ENCODE measurements at regions not wholly inside any gene's neighbourhood (a gene's known extent, or its start where the extent isn't known, plus 50 kb on each side); places are given as distances from the start of the nearest gene placed in this dataset.

- Histone ChIP-seq H3K4me1 (ENCODE audit: control insufficient read depth in 1 of 2, insufficient read depth in 2 of 2, low read length in 2 of 2) (no peaks in the 10 kb centered on the region), H4K20me1 (ENCODE audit: insufficient read depth) (no peaks in the 10 kb centered on the region), H3K9me2 (ENCODE audit: insufficient read depth) (no peaks in the 10 kb centered on the region), H3K79me2 (ENCODE audit: insufficient read depth, low read length) (no peaks in the 10 kb centered on the region), H3K27me3 (ENCODE audit: insufficient read depth, low read length) (peaks cover 41% of the 10 kb centered on the region; the same call in 1 of the 2 replicates), H3K9me3 (ENCODE audit: control insufficient read depth in 1 of 2, insufficient read depth in 1 of 2, low read depth in 1 of 2, low read length in 2 of 2) (no peaks in the 10 kb centered on the region), H3K4me3 (replicated peaks in 1 of 2; ENCODE audit: low read depth in 1 of 2, low read length in 2 of 2) (no peak overlapping the region), H3K9ac (ENCODE audit: low read length) (no peak overlapping the region), H2AFZ (ENCODE audit: low read depth, low read length, poor library complexity, severe bottlenecking) (no peak overlapping the region), H3K4me2 (ENCODE audit: low read length) (no peak overlapping the region), H3K27ac (ENCODE audit: low read depth, low read length) (no peak overlapping the region), H3K36me3 (ENCODE audit: control insufficient read depth in 1 of 2, insufficient read depth in 2 of 2, low read length in 2 of 2) (no peaks in the 10 kb centered on the region)
- ChIA-PET POLR2A (no interaction called here), CTCF (no interaction called here), RAD21 (ENCODE audit: low non-redundant PET in 1 of 2, low total read pairs in 2 of 2, uncharacterized antibody in 2 of 2, unreplicated experiment in 2 of 2) (no interaction called here)
- no peak for DNase-seq (ENCODE audit: low read depth, low spot score)
- intact Hi-C loops (cut with micrococcal nuclease) = loop anchor here (5.0 to 10.0 kb wide), 3 partner anchors 178 to 370 kb away; no protein-coding TSS in a partner anchor
- BruUV-seq (replicated peaks) = no TSS peak
- no peak for TF ChIP-seq TCF7L2 (IDR thresholded peaks at IDR 0.05; ENCODE audit: borderline replicate concordance, extremely low read depth, insufficient read depth, insufficient read length)
- no peak for TF ChIP-seq ATF3 (IDR thresholded peaks at IDR 0.05)
- no peak for TF ChIP-seq RAD21 (IDR thresholded peaks at IDR 0.05; ENCODE audit: low read depth)
- no peak for ATAC-seq
These were observed 152.9 kb upstream of the NFIB start for GRCh38 chr9:14466828-14467227.

- TF ChIP-seq JUND (IDR thresholded peaks at IDR 0.05) (no peak), ELF1 (IDR thresholded peaks at IDR 0.05; ENCODE audit: borderline replicate concordance, low read depth) (no peak), POLR2AphosphoS5 (IDR thresholded peaks at IDR 0.05; ENCODE audit: low read depth, low read length) (no peak), CEBPB (IDR thresholded peaks at IDR 0.05; ENCODE audit: low read depth) (no peak), CTCF (IDR thresholded peaks at IDR 0.05 in 2 of 3, conservative IDR thresholded peaks at IDR 0.05 in 1 of 3; ENCODE audit: borderline replicate concordance in 1 of 3, insufficient read depth in 1 of 3, low read depth in 2 of 3, low read length in 2 of 3) (no peak), FOSL1 (IDR thresholded peaks at IDR 0.05; ENCODE audit: low read depth) (no peak), EGR1 (IDR thresholded peaks at IDR 0.05; ENCODE audit: low read depth) (no peak), TCF7L2 (IDR thresholded peaks at IDR 0.05; ENCODE audit: borderline replicate concordance, extremely low read depth, insufficient read depth, insufficient read length) (no peak), MAX (IDR thresholded peaks at IDR 0.05) (no peak), CBX3 (IDR thresholded peaks at IDR 0.05; ENCODE audit: low read depth) (no peak), SIN3A (IDR thresholded peaks at IDR 0.05; ENCODE audit: low read depth) (no peak), POLR2A (IDR thresholded peaks at IDR 0.05; ENCODE audit: borderline replicate concordance, extremely low read depth, insufficient read depth, insufficient read length) (no peak), SP1 (IDR thresholded peaks at IDR 0.05; ENCODE audit: low read depth) (no peak), ZFX (IDR thresholded peaks at IDR 0.05) (no peak), YY1 (IDR thresholded peaks at IDR 0.05; ENCODE audit: extremely low read depth, insufficient replicate concordance, low read depth, low read length) (no peak)
- Histone ChIP-seq H3K9ac (ENCODE audit: low read length) (no peak overlapping the region), H2AFZ (ENCODE audit: low read depth, low read length, poor library complexity, severe bottlenecking) (no peak overlapping the region), H3K9me2 (ENCODE audit: insufficient read depth) (no peaks in the 10 kb centered on the region), H3K4me1 (ENCODE audit: control insufficient read depth in 1 of 2, insufficient read depth in 2 of 2, low read length in 2 of 2) (no peaks in the 10 kb centered on the region), H3K4me3 (replicated peaks in 1 of 2; ENCODE audit: low read depth in 1 of 2, low read length in 2 of 2) (no peak overlapping the region), H4K20me1 (ENCODE audit: insufficient read depth) (no peaks in the 10 kb centered on the region), H3K79me2 (ENCODE audit: insufficient read depth, low read length) (no peaks in the 10 kb centered on the region), H3K9me3 (ENCODE audit: control insufficient read depth in 1 of 2, insufficient read depth in 1 of 2, low read depth in 1 of 2, low read length in 2 of 2) (no peaks in the 10 kb centered on the region), H3K36me3 (ENCODE audit: control insufficient read depth in 1 of 2, insufficient read depth in 2 of 2, low read length in 2 of 2) (no peaks in the 10 kb centered on the region), H3K27me3 (ENCODE audit: insufficient read depth, low read length) (peaks cover 41% of the 10 kb centered on the region; the same call in 1 of the 2 replicates), H3K27ac (ENCODE audit: low read depth, low read length) (no peak overlapping the region), H3K4me2 (ENCODE audit: low read length) (no peak overlapping the region)
- ChIA-PET CTCF (interaction anchor here (0.8 to 2.9 kb wide), 3 partner anchors 195 to 302 kb away, joined by 3 to 23 read pairs (median 7); no protein-coding TSS in a partner anchor), POLR2A (no interaction called here), RAD21 (ENCODE audit: low non-redundant PET in 1 of 2, low total read pairs in 2 of 2, uncharacterized antibody in 2 of 2, unreplicated experiment in 2 of 2) (interaction anchor here in 1 of 2 experiments (1.4 kb wide), 1 partner anchor 302 kb away, joined by 3 read pairs; no protein-coding TSS in a partner anchor)
- no TSS peak for BruUV-seq (replicated peaks)
- ATAC-seq (no peak), DNase-seq (ENCODE audit: low read depth, low spot score) (no peak)
- intact Hi-C loops (cut with micrococcal nuclease) = loop anchor here (5.0 to 10.0 kb wide), 3 partner anchors 178 to 371 kb away; no protein-coding TSS in a partner anchor
These were observed 152.5 kb upstream of the NFIB start for GRCh38 chr9:14466429-14466818.

Data from HCT116 (cell line).